HL-60 (cell line): ENCODE measurements at regions not wholly inside any gene's neighbourhood (a gene's known extent, or its start where the extent isn't known, plus 50 kb on each side); places are given as distances from the start of the nearest gene placed in this dataset.

Source experiments
- TF ChIP-seq, protein P1 (sequence below): IDR thresholded peaks from 2 replicates; pipeline ENCODE4 v1.6.1; 2012; ENCODE audit warnings: low read depth; ENCODE audit not compliant: insufficient replicate concordance
- TF ChIP-seq, protein P2 (sequence below): IDR thresholded peaks from one replicate; pipeline ENCODE4 v1.5.1; 2011; ENCODE audit warnings: low read length, control low read depth, inconsistent platforms; ENCODE audit not compliant: insufficient read depth

DNA sequence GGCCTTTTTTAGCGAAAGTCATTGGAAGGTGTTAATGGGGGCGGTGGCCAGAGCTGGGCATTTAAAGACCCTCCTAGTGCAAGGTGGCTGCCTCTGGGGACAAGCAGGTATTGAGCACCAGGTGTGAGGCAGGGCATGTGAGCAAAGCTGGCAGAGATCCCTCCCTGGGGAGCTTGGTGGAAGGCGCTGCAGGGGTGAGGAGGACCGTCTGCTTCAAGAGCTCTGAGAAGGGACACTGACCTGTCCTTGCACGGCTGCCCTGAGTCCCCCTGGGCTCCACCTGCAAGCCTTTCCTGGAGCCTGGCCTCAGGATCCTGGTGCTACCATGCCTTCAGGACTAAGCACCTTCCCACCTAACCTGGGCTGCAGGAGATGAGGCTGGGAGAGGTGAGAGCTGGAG lies 127.0 kb upstream of the CIBAR2 start:
- TF ChIP-seq, protein P1, sequence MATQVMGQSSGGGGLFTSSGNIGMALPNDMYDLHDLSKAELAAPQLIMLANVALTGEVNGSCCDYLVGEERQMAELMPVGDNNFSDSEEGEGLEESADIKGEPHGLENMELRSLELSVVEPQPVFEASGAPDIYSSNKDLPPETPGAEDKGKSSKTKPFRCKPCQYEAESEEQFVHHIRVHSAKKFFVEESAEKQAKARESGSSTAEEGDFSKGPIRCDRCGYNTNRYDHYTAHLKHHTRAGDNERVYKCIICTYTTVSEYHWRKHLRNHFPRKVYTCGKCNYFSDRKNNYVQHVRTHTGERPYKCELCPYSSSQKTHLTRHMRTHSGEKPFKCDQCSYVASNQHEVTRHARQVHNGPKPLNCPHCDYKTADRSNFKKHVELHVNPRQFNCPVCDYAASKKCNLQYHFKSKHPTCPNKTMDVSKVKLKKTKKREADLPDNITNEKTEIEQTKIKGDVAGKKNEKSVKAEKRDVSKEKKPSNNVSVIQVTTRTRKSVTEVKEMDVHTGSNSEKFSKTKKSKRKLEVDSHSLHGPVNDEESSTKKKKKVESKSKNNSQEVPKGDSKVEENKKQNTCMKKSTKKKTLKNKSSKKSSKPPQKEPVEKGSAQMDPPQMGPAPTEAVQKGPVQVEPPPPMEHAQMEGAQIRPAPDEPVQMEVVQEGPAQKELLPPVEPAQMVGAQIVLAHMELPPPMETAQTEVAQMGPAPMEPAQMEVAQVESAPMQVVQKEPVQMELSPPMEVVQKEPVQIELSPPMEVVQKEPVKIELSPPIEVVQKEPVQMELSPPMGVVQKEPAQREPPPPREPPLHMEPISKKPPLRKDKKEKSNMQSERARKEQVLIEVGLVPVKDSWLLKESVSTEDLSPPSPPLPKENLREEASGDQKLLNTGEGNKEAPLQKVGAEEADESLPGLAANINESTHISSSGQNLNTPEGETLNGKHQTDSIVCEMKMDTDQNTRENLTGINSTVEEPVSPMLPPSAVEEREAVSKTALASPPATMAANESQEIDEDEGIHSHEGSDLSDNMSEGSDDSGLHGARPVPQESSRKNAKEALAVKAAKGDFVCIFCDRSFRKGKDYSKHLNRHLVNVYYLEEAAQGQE: no peak
- TF ChIP-seq, protein P2, sequence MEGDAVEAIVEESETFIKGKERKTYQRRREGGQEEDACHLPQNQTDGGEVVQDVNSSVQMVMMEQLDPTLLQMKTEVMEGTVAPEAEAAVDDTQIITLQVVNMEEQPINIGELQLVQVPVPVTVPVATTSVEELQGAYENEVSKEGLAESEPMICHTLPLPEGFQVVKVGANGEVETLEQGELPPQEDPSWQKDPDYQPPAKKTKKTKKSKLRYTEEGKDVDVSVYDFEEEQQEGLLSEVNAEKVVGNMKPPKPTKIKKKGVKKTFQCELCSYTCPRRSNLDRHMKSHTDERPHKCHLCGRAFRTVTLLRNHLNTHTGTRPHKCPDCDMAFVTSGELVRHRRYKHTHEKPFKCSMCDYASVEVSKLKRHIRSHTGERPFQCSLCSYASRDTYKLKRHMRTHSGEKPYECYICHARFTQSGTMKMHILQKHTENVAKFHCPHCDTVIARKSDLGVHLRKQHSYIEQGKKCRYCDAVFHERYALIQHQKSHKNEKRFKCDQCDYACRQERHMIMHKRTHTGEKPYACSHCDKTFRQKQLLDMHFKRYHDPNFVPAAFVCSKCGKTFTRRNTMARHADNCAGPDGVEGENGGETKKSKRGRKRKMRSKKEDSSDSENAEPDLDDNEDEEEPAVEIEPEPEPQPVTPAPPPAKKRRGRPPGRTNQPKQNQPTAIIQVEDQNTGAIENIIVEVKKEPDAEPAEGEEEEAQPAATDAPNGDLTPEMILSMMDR: no peak
